Transverse colon (tissue), 4 donors: ENCODE measurements at regions not wholly inside any gene's neighbourhood (a gene's known extent, or its start where the extent isn't known, plus 50 kb on each side); places are given as distances from the start of the nearest gene placed in this dataset.

ENCODE experiments used
- DNase-seq: peaks from one replicate; pipeline ENCODE4 v3.0.0-alpha.2; 2019
- H3K27ac ChIP-seq, 4 donors: fragments of 200-600 bp; sonication (generic); 2 replicates each; pipeline ENCODE4 v1.5.1; 2016 to 2018; ENCODE audit warnings: inconsistent platforms in 4 of 4
- H3K27me3 ChIP-seq: fragments of 200-600 bp; sonication (generic); 2 replicates; pipeline ENCODE4 v1.5.1; 2017; ENCODE audit warnings: inconsistent platforms
- H3K36me3 ChIP-seq, 4 donors: fragments of 200-600 bp; sonication (generic); 2 replicates each; pipeline ENCODE4 v1.5.1; 2017 to 2019; ENCODE audit warnings: inconsistent platforms in 4 of 4
- H3K4me1 ChIP-seq, 4 donors: fragments of 200-600 bp; sonication (generic); 2 replicates each; pipeline ENCODE4 v1.5.1; 2017 to 2020; ENCODE audit warnings: inconsistent platforms in 4 of 4
- H3K4me3 ChIP-seq, 4 donors: fragments of 200-600 bp; sonication (generic); 1 replicate in 1 of 4; 2 replicates in 3 of 4; pipeline versions ENCODE4 v1.5.1 to v1.6.1; 2017 to 2019; ENCODE audit warnings: inconsistent platforms in 4 of 4
- H3K9me3 ChIP-seq, 2 donors: fragments of 200-600 bp; sonication (generic); 2 replicates each; pipeline ENCODE4 v1.5.1; 2017 to 2019; ENCODE audit warnings: inconsistent platforms in 2 of 2
- EP300 ChIP-seq: sonication (generic); formaldehyde crosslinking; IDR thresholded peaks from one replicate; pipeline ENCODE4 v1.6.1; 2017; ENCODE audit warnings: antibody characterized with exemption, low read depth
- POLR2A ChIP-seq: fragments of 450-650 bp; IDR thresholded peaks from one replicate; pipeline ENCODE4 v1.6.1; 2016; ENCODE audit warnings: antibody characterized with exemption, mild to moderate bottlenecking, moderate library complexity
- POLR2AphosphoS5 ChIP-seq, 3 donors: sonication (generic); formaldehyde crosslinking; IDR thresholded peaks; one replicate each; pipeline ENCODE4 v1.6.1; 2016; ENCODE audit warnings: antibody characterized with exemption in 3 of 3
- WGBS, 2 donors: methylation state at CpG; one replicate each; pipeline ENCODE4 v1.1.5; 2018; ENCODE audit warnings: low coverage in 1 of 2; 5-methylcytosine and 5-hydroxymethylcytosine counted together
- in situ Hi-C, 4 donors: fragments of 200-750 bp; cut with MboI; loops; one replicate each; pipeline versions ENCODE4 v1.15.0 to v1.15.1; 2017; ENCODE audit warnings: low sequenced_read_pairs in 3 of 4, low pct_ligation_motif_present in 1 of 4, low pct_unique_long_range_greater_than_20kb in 1 of 4
- intact Hi-C: fragments of 100-400 bp; cut with DNase I; formaldehyde crosslinking; loops from one replicate; pipeline ENCODE4 v1.15.1; 2023; ENCODE audit warnings: low total_unique reads
- TF ChIP-seq, protein P1 (sequence below), 5 experiments: fragments of 200-600 bp in 3 of 5; fragments of 450-650 bp in 2 of 5; sonication (generic) in 3 of 5; IDR thresholded peaks; 1 replicate in 2 of 5; 2 replicates in 3 of 5; pipeline ENCODE4 v1.5.1; 2016 to 2017; ENCODE audit warnings: antibody characterized with exemption in 5 of 5, inconsistent platforms in 3 of 5, mild to moderate bottlenecking in 2 of 5, moderate library complexity in 1 of 5

DNA sequence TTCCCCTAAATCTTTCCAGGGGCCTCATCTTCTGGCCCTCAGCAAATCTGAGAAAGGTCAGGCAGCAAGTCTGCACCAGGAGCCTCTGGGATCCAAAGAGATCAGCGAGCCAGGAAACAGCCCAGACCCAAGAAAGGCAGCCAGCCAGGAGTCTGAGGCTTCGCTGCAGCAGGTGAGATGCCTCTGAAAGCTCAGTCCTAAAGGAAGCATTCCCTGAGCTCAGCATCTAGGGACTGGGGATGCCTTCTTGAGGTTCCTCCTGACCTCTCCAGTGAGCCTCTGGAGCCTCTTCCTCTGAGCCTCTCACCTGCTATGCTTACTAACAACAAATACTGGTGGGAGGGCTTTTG lies 118.8 kb upstream of the MAFB start:
- Histone ChIP-seq H3K36me3 (no peaks in the 10 kb centered on the region), H3K27ac (no peak overlapping the region), H3K27me3 (peaks cover 8% of the 10 kb centered on the region), H3K4me1 (no peaks in the 10 kb centered on the region), H3K9me3 (no peaks in the 10 kb centered on the region), H3K4me3 (no peak overlapping the region)
- intact Hi-C loops (no loop called here), in situ Hi-C loops (no loop called here)
- WGBS, 2 donors = 78% methylated on average over 2 of the region's 2 CpGs; no CpG with 5 or more reads in 1 of the 2 donors
- no peak for DNase-seq
- TF ChIP-seq, protein P1, sequence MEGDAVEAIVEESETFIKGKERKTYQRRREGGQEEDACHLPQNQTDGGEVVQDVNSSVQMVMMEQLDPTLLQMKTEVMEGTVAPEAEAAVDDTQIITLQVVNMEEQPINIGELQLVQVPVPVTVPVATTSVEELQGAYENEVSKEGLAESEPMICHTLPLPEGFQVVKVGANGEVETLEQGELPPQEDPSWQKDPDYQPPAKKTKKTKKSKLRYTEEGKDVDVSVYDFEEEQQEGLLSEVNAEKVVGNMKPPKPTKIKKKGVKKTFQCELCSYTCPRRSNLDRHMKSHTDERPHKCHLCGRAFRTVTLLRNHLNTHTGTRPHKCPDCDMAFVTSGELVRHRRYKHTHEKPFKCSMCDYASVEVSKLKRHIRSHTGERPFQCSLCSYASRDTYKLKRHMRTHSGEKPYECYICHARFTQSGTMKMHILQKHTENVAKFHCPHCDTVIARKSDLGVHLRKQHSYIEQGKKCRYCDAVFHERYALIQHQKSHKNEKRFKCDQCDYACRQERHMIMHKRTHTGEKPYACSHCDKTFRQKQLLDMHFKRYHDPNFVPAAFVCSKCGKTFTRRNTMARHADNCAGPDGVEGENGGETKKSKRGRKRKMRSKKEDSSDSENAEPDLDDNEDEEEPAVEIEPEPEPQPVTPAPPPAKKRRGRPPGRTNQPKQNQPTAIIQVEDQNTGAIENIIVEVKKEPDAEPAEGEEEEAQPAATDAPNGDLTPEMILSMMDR (IDR thresholded peaks at IDR 0.05) = no peak

DNA sequence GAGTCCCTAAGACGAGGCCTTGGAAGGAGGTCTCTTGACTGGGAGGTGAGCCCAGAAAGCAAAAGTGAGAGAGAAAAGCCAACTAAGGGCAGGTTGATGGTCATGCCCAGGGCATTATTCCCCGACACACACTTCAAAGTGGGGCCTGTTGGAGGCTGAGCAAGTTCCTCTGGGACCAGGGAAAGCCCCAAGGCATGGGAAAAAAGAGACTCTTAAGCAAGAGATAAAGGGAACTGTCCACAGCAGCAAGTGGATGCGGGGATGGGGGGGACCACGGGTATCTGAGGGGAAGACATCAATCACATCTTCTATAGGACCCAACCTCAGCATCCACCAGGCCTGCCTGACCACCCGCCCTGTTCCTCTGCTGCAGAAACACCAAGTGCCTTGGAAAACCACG lies 119.9 kb upstream of the MAFB start:
- in situ Hi-C loops (no loop called here), intact Hi-C loops (no loop called here)
- Histone ChIP-seq H3K27me3 (peaks cover 8% of the 10 kb centered on the region), H3K36me3 (no peaks in the 10 kb centered on the region), H3K27ac (no peak overlapping the region), H3K9me3 (no peaks in the 10 kb centered on the region), H3K4me1 (no peaks in the 10 kb centered on the region), H3K4me3 (no peak overlapping the region)
- no peak for DNase-seq
- TF ChIP-seq POLR2A (no peak), POLR2AphosphoS5 (IDR thresholded peaks at IDR 0.05) (no peak)
- WGBS, 2 donors = 72 to 92% methylated on average over 2 to 6 of the region's 6 CpGs

DNA sequence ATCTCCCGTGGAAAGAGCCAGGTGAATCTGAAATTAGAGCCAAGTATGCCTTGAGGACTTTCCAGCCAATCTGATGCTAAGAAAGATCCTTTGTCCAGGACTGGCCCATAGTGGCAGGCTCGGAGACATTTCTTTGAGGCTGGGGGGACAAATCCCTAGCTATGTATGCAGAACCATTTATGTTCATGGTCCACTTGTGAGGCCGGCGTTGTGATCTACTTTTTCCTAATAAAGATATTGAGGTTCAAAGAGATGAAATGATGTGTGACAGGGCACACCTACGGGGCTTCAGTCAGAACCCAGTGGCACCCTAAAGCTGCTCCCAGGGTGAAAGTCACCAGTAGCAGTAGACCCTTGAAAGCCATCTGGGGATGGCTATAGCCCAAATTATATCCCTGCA lies 120.3 kb upstream of the MAFB start:
- H3K4me1 ChIP-seq = no peaks in the 10 kb centered on the region
- H3K4me3 ChIP-seq = no peak overlapping the region
- in situ Hi-C loops = no loop called here
- intact Hi-C loops = no loop called here
- H3K27me3 ChIP-seq = peaks cover 8% of the 10 kb centered on the region
- no peak for TF ChIP-seq POLR2AphosphoS5 (IDR thresholded peaks at IDR 0.05)
- TF ChIP-seq EP300 = no peak
- TF ChIP-seq, protein P1 (IDR thresholded peaks at IDR 0.05) = no peak
- TF ChIP-seq POLR2A = no peak
- 82% methylated on average over 5 of the region's 5 CpGs; no CpG with 5 or more reads in 1 of the 2 donors for WGBS, 2 donors
- no peaks in the 10 kb centered on the region for H3K9me3 ChIP-seq
- no peaks in the 10 kb centered on the region for H3K36me3 ChIP-seq
- no peak for DNase-seq
- no peak overlapping the region for H3K27ac ChIP-seq

DNA sequence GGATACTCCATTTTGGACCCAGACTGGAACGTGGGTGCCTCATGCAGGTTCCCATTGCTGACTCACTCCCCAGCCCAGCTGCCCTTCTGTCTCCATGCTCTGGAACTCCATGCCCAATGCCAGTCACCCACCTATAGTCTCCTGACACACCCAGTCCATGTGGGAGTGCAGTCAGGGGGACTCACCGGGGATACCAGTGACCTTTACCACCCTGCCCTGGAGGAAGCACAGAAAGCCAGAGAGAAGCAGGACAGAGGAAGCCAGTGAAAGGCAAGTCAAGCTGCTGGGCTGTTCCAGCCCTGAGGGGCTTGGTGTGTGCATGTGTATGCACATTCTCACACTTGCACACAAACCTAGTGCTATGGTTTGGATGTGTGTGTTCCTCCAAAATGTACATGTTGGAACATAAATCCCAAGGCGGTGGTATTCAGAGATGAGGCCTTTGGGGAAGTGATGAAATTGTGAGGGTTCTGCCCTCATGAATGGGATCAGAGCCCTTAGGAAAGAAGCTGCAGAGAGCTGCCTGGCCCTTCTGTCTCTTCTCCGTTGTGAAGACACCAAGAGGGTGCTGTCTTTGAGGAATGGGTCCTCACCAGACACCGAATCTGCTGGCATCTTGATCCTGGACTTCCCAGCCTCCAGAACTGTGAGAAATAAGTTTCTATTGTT lies 121.4 kb upstream of the MAFB start:
- DNase-seq = no peak
- H3K4me1 ChIP-seq = no peaks in the 10 kb centered on the region
- in situ Hi-C loops = no loop called here
- intact Hi-C loops = no loop called here
- H3K9me3 ChIP-seq = no peaks in the 10 kb centered on the region
- peaks cover 8% of the 10 kb centered on the region for H3K27me3 ChIP-seq
- no peak overlapping the region for H3K4me3 ChIP-seq
- TF ChIP-seq, protein P1 (IDR thresholded peaks at IDR 0.05) = no peak
- TF ChIP-seq EP300 (no peak), POLR2AphosphoS5 (IDR thresholded peaks at IDR 0.05) (no peak), POLR2A (no peak)
- no peaks in the 10 kb centered on the region for H3K36me3 ChIP-seq
- no peak overlapping the region for H3K27ac ChIP-seq
- 73 to 82% methylated on average over 2 to 5 of the region's 5 CpGs for WGBS, 2 donors

DNA sequence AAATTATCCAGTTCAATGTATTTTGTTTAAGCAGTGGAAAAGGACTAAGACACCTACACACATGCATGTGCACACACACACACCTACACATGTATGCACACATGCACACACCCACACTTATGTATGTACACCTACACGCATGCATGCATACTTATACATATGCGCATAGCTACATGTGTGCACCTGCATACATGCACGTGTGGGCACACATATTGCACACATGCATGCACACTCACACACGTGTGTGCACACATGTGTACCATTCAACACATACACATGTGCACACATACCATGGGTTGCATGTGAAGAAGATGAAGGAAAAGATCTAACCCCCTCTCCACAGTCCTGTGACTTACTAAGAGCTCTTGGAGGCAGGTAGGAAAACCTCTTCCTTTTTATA lies 122.0 kb upstream of the MAFB start:
- TF ChIP-seq POLR2AphosphoS5 (IDR thresholded peaks at IDR 0.05) = no peak
- no peak for TF ChIP-seq EP300
- no peaks in the 10 kb centered on the region for H3K36me3 ChIP-seq
- H3K27me3 ChIP-seq = peaks cover 8% of the 10 kb centered on the region
- no peak for DNase-seq
- intact Hi-C loops = no loop called here
- H3K4me1 ChIP-seq = no peaks in the 10 kb centered on the region
- no peak overlapping the region for H3K27ac ChIP-seq
- in situ Hi-C loops = no loop called here
- no peaks in the 10 kb centered on the region for H3K9me3 ChIP-seq
- WGBS, 2 donors = 74 to 92% methylated on average over 3 to 4 of the region's 4 CpGs
- no peak overlapping the region for H3K4me3 ChIP-seq
